ENCODE measurements at regions not wholly inside any gene's neighbourhood (a gene's known extent, or its start where the extent isn't known, plus 50 kb on each side); places are given as distances from the start of the nearest gene placed in this dataset.

GRCh38 chr12:82121545-82121944 lies 236.6 kb downstream of the CCDC59 start:
- TF ChIP-seq CTCF (IDR thresholded peaks at IDR 0.05) (no peak), POLR2A (IDR thresholded peaks at IDR 0.05) (no peak), EP300 (IDR thresholded peaks at IDR 0.05) (no peak)
